Suppressor macrophage treated with lipopolysaccharide for 4 hours (primary cell): ENCODE measurements at regions not wholly inside any gene's neighbourhood (a gene's known extent, or its start where the extent isn't known, plus 50 kb on each side); places are given as distances from the start of the nearest gene placed in this dataset.

ENCODE experiments used
- DNase-seq: peaks from one replicate; pipeline ENCODE4 v3.0.0-alpha.2; 2020

- DNase-seq, result no peak
Observed at GRCh38 chr2:217260441-217261115, 400.7 kb upstream of the TNP1 start.

GRCh38 chr2:217258170-217258569, 398.3 kb upstream of the TNP1 start:
- no peak for DNase-seq

GRCh38 chr2:217256251-217256650, 396.4 kb upstream of the TNP1 start:
- no peak for DNase-seq

GRCh38 chr2:217254111-217254510, 394.2 kb upstream of the TNP1 start:
- DNase-seq, result no peak

GRCh38 chr2:217252181-217252580, 392.3 kb upstream of the TNP1 start:
- no peak for DNase-seq

- no peak for DNase-seq
Observed at GRCh38 chr2:217250013-217250524, 390.2 kb upstream of the TNP1 start.

GRCh38 chr2:217249121-217250012, 389.5 kb upstream of the TNP1 start:
- DNase-seq, result no peak

- peak; percentile 67 for DNase-seq
Observed at GRCh38 chr2:217248312-217248935, 388.6 kb upstream of the TNP1 start.

GRCh38 chr2:217247476-217247875, 387.6 kb upstream of the TNP1 start:
- no peak for DNase-seq

- DNase-seq, result no peak
Observed at GRCh38 chr2:217246108-217246507, 386.2 kb upstream of the TNP1 start.

GRCh38 chr2:217244815-217245214, 385.0 kb upstream of the TNP1 start:
- DNase-seq, result no peak

GRCh38 chr2:217242947-217243346, 383.1 kb upstream of the TNP1 start:
- no peak for DNase-seq

GRCh38 chr2:217231724-217232123, 371.9 kb upstream of the TNP1 start:
- no peak for DNase-seq

GRCh38 chr2:217231212-217231611, 371.3 kb upstream of the TNP1 start:
- DNase-seq, result no peak

- no peak for DNase-seq
Observed at GRCh38 chr2:217228732-217229131, 368.9 kb upstream of the TNP1 start.

- no peak for DNase-seq
Observed at GRCh38 chr2:217227794-217228193, 367.9 kb upstream of the TNP1 start.

GRCh38 chr2:217225596-217225995, 365.7 kb upstream of the TNP1 start:
- DNase-seq, result no peak

- peak; percentile 85 for DNase-seq
Observed at GRCh38 chr2:217223222-217223930, 363.5 kb upstream of the TNP1 start.

GRCh38 chr2:217222309-217222910, 362.5 kb upstream of the TNP1 start:
- DNase-seq, result peak; percentile 92

- peak; percentile 39 for DNase-seq
Observed at GRCh38 chr2:217220228-217221013, 360.6 kb upstream of the TNP1 start.

GRCh38 chr2:217219164-217219520, 359.3 kb upstream of the TNP1 start:
- DNase-seq, result no peak
